LoVo (cell line): ENCODE measurements at regions not wholly inside any gene's neighbourhood (a gene's known extent, or its start where the extent isn't known, plus 50 kb on each side); places are given as distances from the start of the nearest gene placed in this dataset.
"Not testable (repeated sequence)": the region's sequence is repeated elsewhere in the genome, so short reads cannot be mapped to it uniquely, and the experiment has no call there.

ENCODE experiments used
- DNase-seq: peaks from one replicate; pipeline ENCODE4 v3.0.0-alpha.2; 2016; ENCODE audit warnings: low spot score

GRCh38 chr13:60689076-60689475 lies 292.1 kb downstream of the TDRD3 start:
- no peak for DNase-seq

DNA sequence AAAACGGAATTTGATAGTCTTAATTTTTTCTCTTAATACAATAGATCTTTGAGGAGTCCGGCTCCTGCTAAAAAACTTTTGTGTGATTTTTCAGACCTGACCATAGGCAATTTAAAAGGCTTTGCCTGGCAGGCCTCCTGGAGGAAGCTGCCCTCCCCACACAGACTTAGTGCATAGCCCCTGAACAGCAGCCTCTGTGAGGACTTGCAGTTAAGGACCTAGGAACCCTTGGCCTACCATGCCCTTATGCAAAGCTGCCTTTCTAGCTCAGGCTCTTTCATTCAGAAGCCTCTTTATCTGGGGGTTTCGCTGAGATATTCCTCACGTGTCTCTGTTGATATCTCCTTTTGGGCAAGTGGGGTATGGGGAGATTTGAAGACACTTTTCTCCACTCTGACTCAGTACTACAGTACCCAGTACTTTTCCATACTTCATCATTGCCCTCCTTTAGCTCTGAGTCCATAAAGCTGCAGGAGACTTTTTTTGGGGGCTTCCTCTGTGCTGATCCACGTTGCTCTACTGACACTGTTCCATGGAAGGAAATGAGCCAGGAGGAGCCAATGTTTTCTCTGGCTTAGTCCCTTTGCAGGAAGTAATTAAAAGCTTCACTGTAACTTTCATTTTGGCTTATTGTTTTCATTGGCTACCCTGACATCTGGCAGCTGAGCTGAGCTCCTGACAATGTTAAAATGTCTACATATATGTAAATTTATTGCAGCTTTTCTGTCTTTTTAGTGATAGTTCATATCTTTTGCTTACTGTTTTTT lies 283.1 kb downstream of the TDRD3 start:
- DNase-seq, result no peak

DNA sequence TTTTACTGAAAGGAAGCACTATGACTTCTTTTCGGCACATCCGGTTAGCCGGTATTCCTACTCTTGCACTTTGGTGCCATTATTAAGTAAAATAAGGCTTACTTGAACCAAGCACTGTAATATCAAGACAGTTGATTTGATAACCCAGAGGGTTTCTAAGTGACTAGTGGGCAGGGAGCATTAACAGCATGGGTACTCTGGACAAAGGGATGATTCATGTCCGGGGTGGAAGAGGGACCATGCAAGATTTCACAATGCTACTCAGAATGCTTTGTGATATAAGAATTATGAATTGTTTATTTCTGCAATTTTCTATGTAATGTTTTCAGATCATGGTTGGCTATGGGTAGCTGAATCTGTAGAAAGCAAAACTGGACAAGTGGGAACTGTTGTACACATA lies 282.1 kb downstream of the TDRD3 start:
- no peak for DNase-seq

- DNase-seq, result no peak
Observed at GRCh38 chr13:60671386-60671785, 274.4 kb downstream of the TDRD3 start.

- no peak for DNase-seq
Observed at GRCh38 chr13:60663788-60664187, 266.8 kb downstream of the TDRD3 start.

- no peak for DNase-seq
Observed at GRCh38 chr13:60662595-60662994, 265.6 kb downstream of the TDRD3 start.

DNA sequence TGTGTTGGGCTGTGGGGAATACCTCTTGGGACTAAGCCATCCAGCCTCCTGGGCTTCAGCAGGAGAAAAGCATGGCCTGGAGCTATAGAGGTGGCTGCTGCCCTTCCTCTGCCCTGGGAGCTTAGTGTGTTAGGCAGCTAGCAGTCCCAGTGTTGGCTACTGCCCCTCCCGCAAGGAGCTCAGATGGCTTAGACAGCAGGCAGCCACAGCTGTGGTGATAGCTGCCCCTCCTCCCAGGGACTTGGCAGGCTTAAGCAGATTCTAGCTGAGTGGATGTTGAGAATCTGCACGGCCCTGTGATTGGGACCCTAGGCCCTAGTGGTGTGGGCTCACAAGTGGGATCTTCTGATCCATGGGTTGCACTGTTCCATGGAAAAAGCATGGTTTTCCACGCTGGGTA lies 264.5 kb downstream of the TDRD3 start:
- DNase-seq, result no peak

DNA sequence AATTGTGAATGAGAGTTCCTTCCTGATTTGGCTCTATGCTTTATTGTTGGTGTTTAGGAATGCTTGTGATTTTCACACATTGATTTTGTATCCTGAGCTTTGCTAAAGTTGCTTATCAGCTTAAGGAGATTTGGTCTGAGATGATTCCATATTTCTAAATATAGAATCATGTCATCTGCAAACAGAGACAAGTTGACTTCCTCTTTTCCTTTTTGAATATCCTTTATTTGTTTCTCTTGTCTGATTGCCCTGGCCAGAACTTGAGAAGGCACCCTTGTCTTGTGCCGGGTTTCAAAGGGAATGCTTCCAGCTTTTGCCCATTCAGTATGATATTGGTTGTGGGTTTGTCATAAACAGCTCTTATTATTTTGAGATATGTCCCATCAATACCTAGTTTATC lies 260.6 kb downstream of the TDRD3 start:
- DNase-seq, result not testable (repeated sequence)

DNA sequence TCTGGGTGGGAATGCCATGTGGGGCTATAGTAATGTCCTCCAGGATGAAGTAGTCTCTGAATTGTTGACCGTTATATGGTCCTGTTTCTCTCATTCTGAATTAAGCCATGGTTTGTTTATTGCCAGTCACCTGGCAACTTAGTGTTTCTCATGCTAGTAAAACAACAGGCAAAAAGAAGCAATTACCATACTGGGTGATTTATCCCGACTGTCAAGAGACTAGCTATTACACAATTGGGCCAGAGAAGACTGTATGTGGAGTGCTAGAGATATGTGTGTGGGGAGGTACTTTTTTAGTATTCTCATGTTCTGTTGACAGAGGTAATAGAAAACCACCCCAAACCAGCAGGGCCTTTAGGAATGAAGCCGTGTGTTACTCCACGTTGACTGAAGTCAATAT lies 258.2 kb downstream of the TDRD3 start:
- no peak for DNase-seq

DNA sequence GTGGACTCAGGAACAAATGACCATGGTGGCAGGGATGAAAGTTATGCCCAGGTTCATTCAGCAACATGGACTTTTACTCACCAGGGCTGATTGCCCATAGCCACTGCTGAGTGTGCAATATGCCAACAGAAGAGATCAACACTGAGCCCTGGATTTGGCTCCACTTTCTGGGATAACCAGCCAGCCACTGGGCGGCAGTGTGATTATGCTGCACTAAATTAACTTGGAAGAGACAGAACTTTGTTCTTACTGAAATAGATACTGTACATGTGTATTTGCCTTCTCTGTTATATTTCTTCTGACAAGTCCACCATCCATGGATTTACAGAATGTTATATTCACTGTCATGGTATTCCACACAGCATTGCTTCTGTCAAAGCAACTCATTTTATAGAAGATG lies 257.4 kb downstream of the TDRD3 start:
- DNase-seq, result no peak

- no peak for DNase-seq
Observed at GRCh38 chr13:60647547-60647946, 250.5 kb downstream of the TDRD3 start.

- DNase-seq, result no peak
Observed at GRCh38 chr13:60646620-60647019, 249.6 kb downstream of the TDRD3 start.

DNA sequence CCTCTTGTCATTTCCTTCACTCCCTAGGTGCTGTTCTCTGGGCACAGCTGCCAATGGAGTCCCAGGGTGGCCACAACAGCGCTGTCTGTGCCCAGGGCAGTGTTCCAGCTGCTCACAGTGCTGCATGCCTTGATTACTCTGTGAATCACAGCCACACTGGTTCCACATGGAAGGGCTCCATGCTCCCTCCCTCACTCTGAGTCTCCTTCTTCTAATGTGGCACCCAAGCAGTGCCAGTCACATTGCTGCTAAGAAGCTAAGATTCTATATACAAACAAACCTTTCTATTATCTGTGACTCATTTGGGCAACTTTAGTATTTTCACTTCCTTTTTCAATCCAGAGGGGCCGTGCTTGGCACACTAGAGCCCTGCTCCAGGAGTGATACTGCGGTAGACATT lies 248.7 kb downstream of the TDRD3 start:
- no peak for DNase-seq

- DNase-seq, result no peak
Observed at GRCh38 chr13:60642552-60642951, 245.5 kb downstream of the TDRD3 start.

- DNase-seq, result no peak
Observed at GRCh38 chr13:60629158-60629557, 232.1 kb downstream of the TDRD3 start.

DNA sequence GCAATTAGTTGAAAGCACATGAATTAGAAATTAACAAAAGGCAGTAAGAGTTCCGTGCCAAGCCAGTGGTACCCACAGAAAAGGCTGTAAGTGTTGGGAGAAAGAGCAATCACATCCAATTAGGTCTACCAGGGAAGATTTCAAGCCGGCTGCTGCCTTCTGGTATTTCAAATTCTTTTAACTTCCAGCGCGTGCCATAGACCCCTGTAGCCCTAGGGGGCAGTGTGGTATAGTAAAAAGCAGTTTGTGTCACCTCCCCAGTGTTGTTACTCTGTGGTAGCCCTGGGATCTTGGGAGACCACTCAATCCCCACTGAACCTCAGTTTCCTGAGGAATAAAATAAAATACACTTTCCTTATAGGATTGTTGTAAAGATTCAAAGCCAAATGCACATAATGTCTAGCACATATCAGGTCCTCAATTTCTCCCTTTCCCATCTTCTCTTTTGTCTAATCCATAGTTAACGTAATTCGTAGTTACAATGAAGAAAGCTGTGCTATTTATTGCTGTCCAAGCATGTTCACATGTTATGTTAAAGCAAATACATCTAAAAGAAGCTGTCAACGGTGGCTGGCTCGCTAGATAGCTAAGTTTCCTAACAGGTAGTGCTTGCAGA lies 230.2 kb downstream of the TDRD3 start:
- peak; percentile 33 for DNase-seq
